ENCODE measurements at regions not wholly inside any gene's neighbourhood (a gene's known extent, or its start where the extent isn't known, plus 50 kb on each side); places are given as distances from the start of the nearest gene placed in this dataset.

- DNase-seq (ENCODE audit: extremely low spot score), result no peak
- Histone ChIP-seq H3K27ac (ENCODE audit: low read depth) (no peak overlapping the region), H3K36me3 (ENCODE audit: insufficient read depth) (no peaks in the 10 kb centered on the region), H3K4me3 (ENCODE audit: low read depth, low read length) (no peak overlapping the region), H3K4me1 (ENCODE audit: insufficient read depth) (no peaks in the 10 kb centered on the region)
- WGBS, result 36% methylated on average over 1 of the region's 1 CpG
Measured at GRCh38 chr6:117028256-117028655, 151.2 kb downstream of the RFX6 start.

GRCh38 chr6:117034547-117034946 lies 157.5 kb downstream of the RFX6 start:
- Histone ChIP-seq H3K27ac (ENCODE audit: low read depth) (no peak overlapping the region), H3K4me3 (ENCODE audit: low read depth, low read length) (no peak overlapping the region), H3K36me3 (ENCODE audit: insufficient read depth) (no peaks in the 10 kb centered on the region), H3K4me1 (ENCODE audit: insufficient read depth) (no peaks in the 10 kb centered on the region)
- DNase-seq (ENCODE audit: extremely low spot score), result no peak
- WGBS, result 65% methylated on average over 2 of the region's 2 CpGs

DNA sequence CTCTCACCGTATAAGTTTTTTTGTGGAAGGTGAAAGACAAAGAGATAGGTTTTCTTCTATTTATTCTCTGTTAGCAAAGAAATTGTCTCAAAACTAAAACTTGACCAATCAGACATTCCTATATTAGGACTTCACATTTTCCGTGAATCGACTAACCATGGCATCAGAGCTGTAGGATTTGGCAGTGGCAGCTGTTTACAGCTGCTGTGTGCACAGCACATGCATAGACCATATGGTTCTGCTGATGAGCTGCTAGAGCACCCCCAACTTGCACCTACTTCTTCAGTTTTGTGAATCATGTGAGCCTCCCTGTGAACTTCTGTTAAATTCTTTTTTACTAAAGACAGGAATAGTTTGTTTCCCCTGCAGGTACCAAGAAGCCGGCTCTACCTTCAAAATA lies 157.9 kb downstream of the RFX6 start:
- H3K36me3 ChIP-seq (ENCODE audit: insufficient read depth), result no peaks in the 10 kb centered on the region
- H3K4me3 ChIP-seq (ENCODE audit: low read depth, low read length), result no peak overlapping the region
- H3K4me1 ChIP-seq (ENCODE audit: insufficient read depth), result no peaks in the 10 kb centered on the region
- H3K27ac ChIP-seq (ENCODE audit: low read depth), result no peak overlapping the region
- 61% methylated on average over 4 of the region's 4 CpGs for WGBS
- no peak for DNase-seq (ENCODE audit: extremely low spot score)

DNA sequence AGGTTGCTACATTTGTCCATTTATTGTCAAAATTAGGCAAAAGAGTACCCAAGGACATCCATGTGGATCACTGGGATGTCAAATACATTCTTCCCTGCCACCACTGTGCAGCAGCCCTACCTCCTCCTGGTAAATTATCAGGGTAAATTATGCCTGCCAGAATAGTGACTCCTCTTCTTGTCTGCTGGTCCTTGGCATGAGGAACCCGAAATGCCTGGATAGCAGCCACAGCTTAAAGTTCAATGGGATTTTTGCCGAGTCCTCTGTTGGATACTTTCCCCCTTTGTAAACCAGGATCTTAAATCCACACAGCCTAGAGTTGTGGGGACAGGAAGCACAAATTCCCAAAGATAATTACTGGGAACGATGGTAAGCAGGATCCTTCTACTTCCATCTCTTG lies 173.3 kb downstream of the RFX6 start:
- WGBS, result 87% methylated on average over 3 of the region's 3 CpGs
- Histone ChIP-seq H3K27ac (ENCODE audit: low read depth) (no peak overlapping the region), H3K36me3 (ENCODE audit: insufficient read depth) (no peaks in the 10 kb centered on the region), H3K4me3 (ENCODE audit: low read depth, low read length) (no peak overlapping the region), H3K4me1 (ENCODE audit: insufficient read depth) (no peaks in the 10 kb centered on the region)
- no peak for DNase-seq (ENCODE audit: extremely low spot score)

- H3K27ac ChIP-seq (ENCODE audit: low read depth), result no peak overlapping the region
- no peak for DNase-seq (ENCODE audit: extremely low spot score)
- H3K36me3 ChIP-seq (ENCODE audit: insufficient read depth), result no peaks in the 10 kb centered on the region
- H3K4me3 ChIP-seq (ENCODE audit: low read depth, low read length), result no peak overlapping the region
- H3K4me1 ChIP-seq (ENCODE audit: insufficient read depth), result no peaks in the 10 kb centered on the region
- 37% methylated on average over 2 of the region's 2 CpGs for WGBS
Measured at GRCh38 chr6:117072134-117072533, 193.2 kb upstream of the VGLL2 start.

- 39% methylated on average over 5 of the region's 5 CpGs for WGBS
- no peaks in the 10 kb centered on the region for H3K4me1 ChIP-seq (ENCODE audit: insufficient read depth)
- no peak for DNase-seq (ENCODE audit: extremely low spot score)
Measured at GRCh38 chr6:117072781-117073180, 192.6 kb upstream of the VGLL2 start.

DNA sequence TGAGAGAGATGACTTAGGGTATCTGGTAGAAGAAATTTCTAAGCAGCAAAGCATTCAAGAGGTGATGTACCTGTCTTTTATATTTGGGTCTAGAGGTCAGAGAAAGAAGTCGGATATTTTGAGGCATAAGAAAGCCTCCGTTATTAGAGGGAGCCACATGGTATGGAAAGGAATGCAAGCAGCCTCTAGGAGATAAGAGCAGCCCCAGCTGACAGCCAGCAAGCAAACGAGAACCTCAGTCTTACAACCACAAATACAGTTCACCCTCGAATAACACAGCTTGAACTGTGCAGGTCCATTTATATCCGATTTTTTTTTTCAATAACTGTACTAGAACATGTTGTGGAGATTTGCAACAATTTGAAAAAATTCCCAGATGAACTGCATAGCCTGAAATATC lies 190.7 kb upstream of the VGLL2 start:
- Histone ChIP-seq H3K4me1 (ENCODE audit: insufficient read depth) (no peaks in the 10 kb centered on the region), H3K4me3 (ENCODE audit: low read depth, low read length) (no peak overlapping the region), H3K36me3 (ENCODE audit: insufficient read depth) (no peaks in the 10 kb centered on the region), H3K27ac (ENCODE audit: low read depth) (no peak overlapping the region)
- 20% methylated on average over 5 of the region's 5 CpGs for whole genome bisulfite sequencing
- no peak for DNase-seq (ENCODE audit: extremely low spot score)

More at GRCh38 chr6:117072781-117073180, 192.6 kb upstream of the VGLL2 start:
- H3K4me3 ChIP-seq (ENCODE audit: low read depth, low read length), result no peak overlapping the region
- no peak overlapping the region for H3K27ac ChIP-seq (ENCODE audit: low read depth)
- H3K36me3 ChIP-seq (ENCODE audit: insufficient read depth), result no peaks in the 10 kb centered on the region

- Histone ChIP-seq H3K27ac (ENCODE audit: low read depth) (no peak overlapping the region), H3K4me1 (ENCODE audit: insufficient read depth) (no peaks in the 10 kb centered on the region), H3K36me3 (ENCODE audit: insufficient read depth) (no peaks in the 10 kb centered on the region), H3K4me3 (ENCODE audit: low read depth, low read length) (no peak overlapping the region)
- DNase-seq (ENCODE audit: extremely low spot score), result no peak
- 34% methylated on average over 5 of the region's 5 CpGs for WGBS
Measured at GRCh38 chr6:117075218-117075617, 190.1 kb upstream of the VGLL2 start.

GRCh38 chr6:117076076-117076475 lies 189.3 kb upstream of the VGLL2 start:
- no peaks in the 10 kb centered on the region for H3K4me1 ChIP-seq (ENCODE audit: insufficient read depth)
- H3K27ac ChIP-seq (ENCODE audit: low read depth), result no peak overlapping the region
- WGBS, result 8% methylated on average over 3 of the region's 3 CpGs
- DNase-seq (ENCODE audit: extremely low spot score), result no peak
- no peaks in the 10 kb centered on the region for H3K36me3 ChIP-seq (ENCODE audit: insufficient read depth)
- no peak overlapping the region for H3K4me3 ChIP-seq (ENCODE audit: low read depth, low read length)

GRCh38 chr6:117077300-117077699 lies 188.1 kb upstream of the VGLL2 start:
- H3K36me3 ChIP-seq (ENCODE audit: insufficient read depth), result no peaks in the 10 kb centered on the region
- H3K27ac ChIP-seq (ENCODE audit: low read depth), result no peak overlapping the region
- H3K4me1 ChIP-seq (ENCODE audit: insufficient read depth), result no peaks in the 10 kb centered on the region
- no peak overlapping the region for H3K4me3 ChIP-seq (ENCODE audit: low read depth, low read length)
- DNase-seq (ENCODE audit: extremely low spot score), result no peak
- WGBS, result 77% methylated on average over 4 of the region's 4 CpGs

GRCh38 chr6:117078624-117079023 lies 186.7 kb upstream of the VGLL2 start:
- H3K4me1 ChIP-seq (ENCODE audit: insufficient read depth), result no peaks in the 10 kb centered on the region
- WGBS, result 57% methylated on average over 2 of the region's 2 CpGs
- H3K4me3 ChIP-seq (ENCODE audit: low read depth, low read length), result no peak overlapping the region
- no peaks in the 10 kb centered on the region for H3K36me3 ChIP-seq (ENCODE audit: insufficient read depth)
- H3K27ac ChIP-seq (ENCODE audit: low read depth), result no peak overlapping the region
- DNase-seq (ENCODE audit: extremely low spot score), result no peak

DNA sequence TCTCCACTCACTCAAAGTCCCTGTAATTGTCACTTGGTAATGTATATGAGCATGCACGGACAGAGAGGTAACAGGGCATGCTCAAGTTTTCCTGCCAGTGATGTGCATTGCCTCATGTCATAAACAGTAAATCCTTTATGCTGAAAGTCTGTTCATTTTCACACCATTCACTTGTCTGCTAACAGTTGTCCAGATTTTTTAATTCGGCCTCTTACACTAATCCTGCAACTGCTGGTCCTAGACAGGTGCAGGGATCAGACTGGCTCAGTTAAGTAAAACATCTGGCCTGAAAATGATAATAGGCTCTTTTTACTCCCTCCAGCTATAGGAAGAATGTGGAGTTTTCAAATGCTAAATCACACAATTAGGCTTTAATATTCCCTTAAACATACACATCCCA lies 185.4 kb upstream of the VGLL2 start:
- 49% methylated on average over 2 of the region's 2 CpGs for WGBS
- no peak for DNase-seq (ENCODE audit: extremely low spot score)
- H3K27ac ChIP-seq (ENCODE audit: low read depth), result no peak overlapping the region
- no peaks in the 10 kb centered on the region for H3K4me1 ChIP-seq (ENCODE audit: insufficient read depth)
- H3K36me3 ChIP-seq (ENCODE audit: insufficient read depth), result no peaks in the 10 kb centered on the region
- H3K4me3 ChIP-seq (ENCODE audit: low read depth, low read length), result no peak overlapping the region

DNA sequence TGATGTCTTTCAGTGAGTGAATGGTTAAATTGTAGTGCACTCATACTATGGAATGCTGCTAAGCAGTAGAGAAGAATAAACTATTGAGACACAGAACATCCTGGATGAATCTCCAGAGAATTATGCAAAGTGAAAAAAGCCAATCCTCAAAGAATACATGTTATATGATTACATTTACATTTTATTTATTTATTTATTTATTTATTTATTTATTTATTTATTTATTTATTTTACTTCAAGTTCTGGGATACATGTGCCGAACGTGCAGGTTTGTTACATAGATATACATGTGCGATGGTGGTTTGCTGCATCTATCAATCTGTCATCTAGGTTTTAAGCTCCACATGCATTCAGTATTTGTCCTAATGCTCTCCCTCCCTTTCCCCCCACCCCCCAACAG lies 175.8 kb upstream of the VGLL2 start:
- Histone ChIP-seq H3K36me3 (ENCODE audit: insufficient read depth) (no peaks in the 10 kb centered on the region), H3K27ac (ENCODE audit: low read depth) (no peak overlapping the region), H3K4me3 (ENCODE audit: low read depth, low read length) (no peak overlapping the region), H3K4me1 (ENCODE audit: insufficient read depth) (no peaks in the 10 kb centered on the region)
- no peak for DNase-seq (ENCODE audit: extremely low spot score)
- 92% methylated on average over 3 of the region's 3 CpGs for WGBS

GRCh38 chr6:117110146-117110545 lies 155.2 kb upstream of the VGLL2 start:
- H3K4me3 ChIP-seq (ENCODE audit: low read depth, low read length), result no peak overlapping the region
- H3K4me1 ChIP-seq (ENCODE audit: insufficient read depth), result no peaks in the 10 kb centered on the region
- no peaks in the 10 kb centered on the region for H3K36me3 ChIP-seq (ENCODE audit: insufficient read depth)
- 84% methylated on average over 1 of the region's 1 CpG for WGBS
- DNase-seq (ENCODE audit: extremely low spot score), result no peak
- no peak overlapping the region for H3K27ac ChIP-seq (ENCODE audit: low read depth)

DNA sequence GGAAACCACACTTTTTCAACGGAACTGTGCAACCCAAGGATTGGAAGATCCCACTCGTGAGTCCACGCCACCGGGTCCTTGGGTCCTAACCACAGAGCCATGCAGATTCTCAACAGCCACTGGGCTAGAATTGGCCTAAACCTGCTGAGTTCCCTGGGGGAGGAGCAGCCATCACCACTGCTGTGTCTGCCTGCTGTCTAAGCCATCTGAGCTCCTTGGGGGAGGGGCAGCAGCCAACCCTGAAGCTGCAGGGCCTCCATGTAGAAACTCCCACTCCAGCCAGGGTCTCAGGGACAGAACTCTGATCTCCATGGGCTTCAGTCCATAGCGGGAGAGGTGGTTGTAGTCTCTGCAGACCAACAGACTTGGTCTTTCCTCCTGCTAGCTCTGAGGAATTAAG lies 154.6 kb upstream of the VGLL2 start:
- WGBS, result 93% methylated on average over 5 of the region's 5 CpGs
- Histone ChIP-seq H3K27ac (ENCODE audit: low read depth) (no peak overlapping the region), H3K4me3 (ENCODE audit: low read depth, low read length) (no peak overlapping the region), H3K36me3 (ENCODE audit: insufficient read depth) (no peaks in the 10 kb centered on the region), H3K4me1 (ENCODE audit: insufficient read depth) (no peaks in the 10 kb centered on the region)
- no peak for DNase-seq (ENCODE audit: extremely low spot score)
